KMS-11 (cell line): ENCODE measurements at regions not wholly inside any gene's neighbourhood (a gene's known extent, or its start where the extent isn't known, plus 50 kb on each side); places are given as distances from the start of the nearest gene placed in this dataset.

Source experiments
- H2AFZ ChIP-seq: fragments of 200-600 bp; sonication (generic); 2 replicates; pipeline ENCODE4 v1.6.1; 2016; ENCODE audit warnings: antibody characterized with exemption, mixed run types, low read depth
- H3K27ac ChIP-seq: fragments of 200-600 bp; sonication (generic); 2 replicates; pipeline ENCODE4 v1.6.1; 2016; ENCODE audit warnings: mild to moderate bottlenecking, mixed run types
- H3K27me3 ChIP-seq: fragments of 200-600 bp; sonication (generic); 2 replicates; pipeline ENCODE4 v1.6.1; 2017; ENCODE audit warnings: mild to moderate bottlenecking, low read depth, mixed run types, moderate library complexity; ENCODE audit not compliant: insufficient read depth
- H3K36me3 ChIP-seq: fragments of 200-600 bp; sonication (generic); 2 replicates; pipeline ENCODE4 v1.6.1; 2017; ENCODE audit warnings: mild to moderate bottlenecking, mixed run types; ENCODE audit not compliant: insufficient read depth
- H3K4me1 ChIP-seq: fragments of 200-600 bp; sonication (generic); 2 replicates; pipeline ENCODE4 v1.6.1; 2016; ENCODE audit warnings: mild to moderate bottlenecking, low read depth, mixed run types; ENCODE audit not compliant: poor library complexity, severe bottlenecking
- H3K4me2 ChIP-seq: fragments of 200-600 bp; sonication (generic); 2 replicates; pipeline ENCODE4 v1.7.0; 2016; ENCODE audit warnings: mild to moderate bottlenecking, mixed run types
- H3K4me3 ChIP-seq: fragments of 200-600 bp; sonication (generic); IDR thresholded peaks from 2 replicates; pipeline ENCODE4 v1.6.1; 2017; ENCODE audit warnings: low read depth, low read length, mixed read lengths; ENCODE audit not compliant: insufficient read depth
- H3K79me2 ChIP-seq: fragments of 200-600 bp; sonication (generic); 2 replicates; pipeline ENCODE4 v1.6.1; 2016; ENCODE audit warnings: low read depth, mixed run types; ENCODE audit not compliant: insufficient read depth
- H3K9ac ChIP-seq: fragments of 200-600 bp; sonication (generic); 2 replicates; pipeline ENCODE4 v1.6.1; 2016; ENCODE audit warnings: mild to moderate bottlenecking, mixed run types
- H4K20me1 ChIP-seq: fragments of 200-600 bp; sonication (generic); 2 replicates; pipeline ENCODE4 v1.6.1; 2016; ENCODE audit warnings: mild to moderate bottlenecking, mixed run types; ENCODE audit not compliant: insufficient read depth
- TF ChIP-seq, protein P1 (sequence below): fragments of 200-600 bp; sonication (generic); conservative IDR thresholded peaks from 2 replicates; pipeline ENCODE4 v1.6.1; 2017; ENCODE audit warnings: low read depth, mild to moderate bottlenecking, antibody characterized with exemption, low read length, moderate library complexity, mixed read lengths

DNA sequence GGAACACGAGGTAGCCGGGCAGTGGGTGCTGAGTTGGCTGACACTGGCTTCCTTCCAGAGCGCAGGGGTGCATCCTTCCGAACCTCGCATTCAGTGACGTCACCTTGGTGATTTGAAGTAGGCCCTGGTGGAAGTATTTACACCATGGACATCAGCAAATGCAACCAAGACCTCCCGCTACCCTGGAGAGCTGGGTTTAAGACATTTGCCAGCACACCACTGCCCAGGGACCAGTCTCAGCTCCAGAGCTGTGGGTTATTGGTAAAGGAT, 106.4 kb upstream of the GPR26 start:
- Histone ChIP-seq H3K4me3 (no peak overlapping the region), H3K79me2 (no peaks in the 10 kb centered on the region), H3K27me3 (no peaks in the 10 kb centered on the region), H3K4me2 (no peak overlapping the region), H2AFZ (no peak overlapping the region), H3K27ac (no peak overlapping the region), H4K20me1 (no peaks in the 10 kb centered on the region), H3K9ac (no peak overlapping the region), H3K4me1 (no peaks in the 10 kb centered on the region), H3K36me3 (no peaks in the 10 kb centered on the region)
- TF ChIP-seq, protein P1, sequence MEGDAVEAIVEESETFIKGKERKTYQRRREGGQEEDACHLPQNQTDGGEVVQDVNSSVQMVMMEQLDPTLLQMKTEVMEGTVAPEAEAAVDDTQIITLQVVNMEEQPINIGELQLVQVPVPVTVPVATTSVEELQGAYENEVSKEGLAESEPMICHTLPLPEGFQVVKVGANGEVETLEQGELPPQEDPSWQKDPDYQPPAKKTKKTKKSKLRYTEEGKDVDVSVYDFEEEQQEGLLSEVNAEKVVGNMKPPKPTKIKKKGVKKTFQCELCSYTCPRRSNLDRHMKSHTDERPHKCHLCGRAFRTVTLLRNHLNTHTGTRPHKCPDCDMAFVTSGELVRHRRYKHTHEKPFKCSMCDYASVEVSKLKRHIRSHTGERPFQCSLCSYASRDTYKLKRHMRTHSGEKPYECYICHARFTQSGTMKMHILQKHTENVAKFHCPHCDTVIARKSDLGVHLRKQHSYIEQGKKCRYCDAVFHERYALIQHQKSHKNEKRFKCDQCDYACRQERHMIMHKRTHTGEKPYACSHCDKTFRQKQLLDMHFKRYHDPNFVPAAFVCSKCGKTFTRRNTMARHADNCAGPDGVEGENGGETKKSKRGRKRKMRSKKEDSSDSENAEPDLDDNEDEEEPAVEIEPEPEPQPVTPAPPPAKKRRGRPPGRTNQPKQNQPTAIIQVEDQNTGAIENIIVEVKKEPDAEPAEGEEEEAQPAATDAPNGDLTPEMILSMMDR = no peak

DNA sequence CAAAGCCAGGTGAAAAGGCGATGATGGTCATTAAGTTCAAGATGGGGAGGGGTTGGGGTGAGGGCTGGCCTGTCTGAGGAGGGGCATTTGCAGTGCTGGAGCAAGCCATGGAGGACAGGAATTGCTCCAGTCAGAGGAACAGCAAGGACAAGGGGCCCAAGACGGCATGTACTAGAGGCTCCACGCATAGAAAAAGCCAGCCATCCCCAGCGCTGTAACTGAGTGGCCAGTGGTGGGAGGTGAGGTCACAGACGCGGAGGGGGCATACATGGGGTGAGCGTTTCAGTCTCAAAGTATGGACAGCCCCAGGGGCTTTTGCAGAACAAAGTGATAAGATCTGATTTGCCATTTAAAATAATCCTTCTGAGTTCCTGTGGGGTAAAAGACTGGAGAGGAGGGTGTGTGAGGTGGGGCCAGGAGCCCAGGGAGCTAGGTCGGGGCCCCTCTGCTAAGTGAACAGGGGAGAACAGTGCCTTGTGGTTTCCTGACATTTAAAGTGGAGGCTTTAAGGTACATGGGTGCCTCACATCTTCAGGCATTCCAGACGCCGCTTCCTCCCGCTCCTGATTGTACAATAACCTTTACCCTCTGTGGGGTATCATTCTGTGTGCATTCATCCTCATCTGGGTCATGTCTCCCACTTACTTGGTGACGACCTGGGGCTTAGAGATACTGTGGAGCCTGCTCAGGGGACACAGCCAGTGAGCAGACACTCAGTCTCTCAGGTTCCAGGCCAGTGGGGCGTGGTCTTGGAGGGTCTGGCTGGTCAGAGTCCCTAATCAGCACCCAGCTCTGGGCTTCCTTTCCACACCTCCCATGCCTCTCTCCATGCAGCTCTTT, 105.6 kb upstream of the GPR26 start:
- Histone ChIP-seq H3K36me3 (no peaks in the 10 kb centered on the region), H3K27ac (no peak overlapping the region), H3K79me2 (no peaks in the 10 kb centered on the region), H3K27me3 (no peaks in the 10 kb centered on the region), H3K4me1 (no peaks in the 10 kb centered on the region), H3K4me2 (no peak overlapping the region), H3K9ac (no peak overlapping the region), H2AFZ (no peak overlapping the region), H4K20me1 (no peaks in the 10 kb centered on the region), H3K4me3 (no peak overlapping the region)
- TF ChIP-seq, protein P1 = no peak

DNA sequence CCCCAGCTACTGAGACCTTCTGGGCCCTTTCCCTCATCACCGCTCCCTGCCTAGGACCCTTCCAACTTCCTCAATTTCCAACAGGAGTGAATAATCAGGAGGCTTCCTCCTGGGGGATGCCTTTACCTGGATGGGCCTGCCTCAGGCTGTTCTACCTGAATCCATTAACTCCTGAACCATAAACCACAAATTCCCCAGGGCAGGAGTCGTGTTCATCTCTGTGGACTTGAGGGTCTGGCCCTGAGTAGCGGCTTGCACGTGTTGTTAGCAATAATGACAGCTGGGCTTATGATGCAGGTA, 105.1 kb upstream of the GPR26 start:
- H3K27ac ChIP-seq = no peak overlapping the region
- H3K4me3 ChIP-seq = no peak overlapping the region
- no peaks in the 10 kb centered on the region for H4K20me1 ChIP-seq
- H3K4me1 ChIP-seq = no peaks in the 10 kb centered on the region
- TF ChIP-seq, protein P1 = no peak
- H3K4me2 ChIP-seq = no peak overlapping the region
- H3K27me3 ChIP-seq = no peaks in the 10 kb centered on the region
- no peak overlapping the region for H3K9ac ChIP-seq
- H2AFZ ChIP-seq = no peak overlapping the region
- H3K79me2 ChIP-seq = no peaks in the 10 kb centered on the region
- no peaks in the 10 kb centered on the region for H3K36me3 ChIP-seq

DNA sequence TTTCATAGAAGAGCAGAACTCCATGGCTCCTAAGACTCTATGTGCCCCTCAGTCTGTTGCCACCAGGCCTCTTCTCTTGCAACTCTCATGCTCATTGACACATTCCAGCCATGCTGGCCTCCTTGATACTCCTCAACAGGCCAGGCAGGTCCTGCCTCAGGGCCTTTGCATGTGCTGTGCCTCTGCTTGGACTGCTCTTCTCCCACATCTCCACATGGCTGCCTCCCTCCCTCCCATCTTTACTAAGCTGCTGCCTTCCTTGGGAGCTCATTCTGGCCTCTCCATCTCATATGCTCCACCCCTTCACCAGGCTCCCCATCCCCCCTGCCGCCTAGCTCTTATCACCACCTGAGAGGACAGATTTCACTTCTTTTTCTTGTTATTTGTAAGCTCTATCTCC, 103.8 kb upstream of the GPR26 start:
- H3K27ac ChIP-seq = no peak overlapping the region
- TF ChIP-seq, protein P1 = no peak
- no peak overlapping the region for H3K9ac ChIP-seq
- no peaks in the 10 kb centered on the region for H3K79me2 ChIP-seq
- no peaks in the 10 kb centered on the region for H3K36me3 ChIP-seq
- H3K27me3 ChIP-seq = no peaks in the 10 kb centered on the region
- H4K20me1 ChIP-seq = no peaks in the 10 kb centered on the region
- H3K4me1 ChIP-seq = no peaks in the 10 kb centered on the region
- no peak overlapping the region for H2AFZ ChIP-seq
- H3K4me3 ChIP-seq = no peak overlapping the region
- H3K4me2 ChIP-seq = no peak overlapping the region
